ENCODE measurements at regions not wholly inside any gene's neighbourhood (a gene's known extent, or its start where the extent isn't known, plus 50 kb on each side); places are given as distances from the start of the nearest gene placed in this dataset.
A peak's percentile ranks its signal among the peaks of the same experiment; 100 is the strongest.

GRCh38 chr4:155548173-155548572 is 118.5 kb upstream of the GUCY1A1 start:
- Histone ChIP-seq H3K36me3 (ENCODE audit: insufficient read depth, low read length) (no peaks in the 10 kb centered on the region), H4K20me1 (ENCODE audit: insufficient read depth, low read length) (no peaks in the 10 kb centered on the region), H3K27ac (ENCODE audit: low read depth, low read length) (no peak overlapping the region), H3K4me2 (ENCODE audit: insufficient read depth, low read length) (no peak overlapping the region), H2AFZ (ENCODE audit: low read length) (peak overlapping the region; percentile 14), H3K4me3 (ENCODE audit: insufficient read depth, low read length) (no peak overlapping the region), H3K4me1 (ENCODE audit: insufficient read depth, low read length) (no peaks in the 10 kb centered on the region), H3K79me2 (ENCODE audit: insufficient read depth, low read length) (no peaks in the 10 kb centered on the region), H3K9me3 (ENCODE audit: low read depth, low read length) (no peaks in the 10 kb centered on the region), H3K27me3 (ENCODE audit: insufficient read depth, low read length) (no peaks in the 10 kb centered on the region)
- no peak for DNase-seq (ENCODE audit: insufficient read length, low spot score, missing footprints)
- no peak for TF ChIP-seq CTCF (IDR thresholded peaks at IDR 0.05; ENCODE audit: extremely low read depth, low read depth, low read length)

- Histone ChIP-seq H2AFZ (ENCODE audit: low read length) (no peak overlapping the region), H3K36me3 (ENCODE audit: insufficient read depth, low read length) (no peaks in the 10 kb centered on the region), H3K4me2 (ENCODE audit: insufficient read depth, low read length) (no peak overlapping the region), H3K4me1 (ENCODE audit: insufficient read depth, low read length) (no peaks in the 10 kb centered on the region), H3K79me2 (ENCODE audit: insufficient read depth, low read length) (no peaks in the 10 kb centered on the region), H3K27me3 (ENCODE audit: insufficient read depth, low read length) (no peaks in the 10 kb centered on the region), H3K4me3 (ENCODE audit: insufficient read depth, low read length) (no peak overlapping the region), H4K20me1 (ENCODE audit: insufficient read depth, low read length) (no peaks in the 10 kb centered on the region), H3K9me3 (ENCODE audit: low read depth, low read length) (no peaks in the 10 kb centered on the region), H3K27ac (ENCODE audit: low read depth, low read length) (no peak overlapping the region)
- TF ChIP-seq CTCF (IDR thresholded peaks at IDR 0.05; ENCODE audit: extremely low read depth, low read depth, low read length) = no peak
- no peak for DNase-seq (ENCODE audit: insufficient read length, low spot score, missing footprints)
Observed at GRCh38 chr4:155546451-155546850, 120.2 kb upstream of the GUCY1A1 start.

- no peak overlapping the region for H2AFZ ChIP-seq (ENCODE audit: low read length)
- no peaks in the 10 kb centered on the region for H3K27me3 ChIP-seq (ENCODE audit: insufficient read depth, low read length)
- H3K4me3 ChIP-seq (ENCODE audit: insufficient read depth, low read length) = no peak overlapping the region
- no peak overlapping the region for H3K4me2 ChIP-seq (ENCODE audit: insufficient read depth, low read length)
- no peak for TF ChIP-seq CTCF (IDR thresholded peaks at IDR 0.05; ENCODE audit: extremely low read depth, low read depth, low read length)
- no peak for DNase-seq (ENCODE audit: insufficient read length, low spot score, missing footprints)
- no peaks in the 10 kb centered on the region for H4K20me1 ChIP-seq (ENCODE audit: insufficient read depth, low read length)
- no peaks in the 10 kb centered on the region for H3K9me3 ChIP-seq (ENCODE audit: low read depth, low read length)
- H3K79me2 ChIP-seq (ENCODE audit: insufficient read depth, low read length) = no peaks in the 10 kb centered on the region
- H3K36me3 ChIP-seq (ENCODE audit: insufficient read depth, low read length) = no peaks in the 10 kb centered on the region
- H3K4me1 ChIP-seq (ENCODE audit: insufficient read depth, low read length) = no peaks in the 10 kb centered on the region
- H3K27ac ChIP-seq (ENCODE audit: low read depth, low read length) = no peak overlapping the region
Observed at GRCh38 chr4:155545456-155545855, 121.2 kb upstream of the GUCY1A1 start.

- Histone ChIP-seq H3K4me3 (ENCODE audit: insufficient read depth, low read length) (no peak overlapping the region), H3K36me3 (ENCODE audit: insufficient read depth, low read length) (no peaks in the 10 kb centered on the region)
- TF ChIP-seq CTCF (IDR thresholded peaks at IDR 0.05; ENCODE audit: extremely low read depth, low read depth, low read length) = no peak
Observed at GRCh38 chr4:155544547-155544946, 122.1 kb upstream of the GUCY1A1 start.

More at GRCh38 chr4:155544547-155544946, 122.1 kb upstream of the GUCY1A1 start:
- Histone ChIP-seq H3K79me2 (ENCODE audit: insufficient read depth, low read length) (no peaks in the 10 kb centered on the region), H3K27ac (ENCODE audit: low read depth, low read length) (no peak overlapping the region), H3K4me2 (ENCODE audit: insufficient read depth, low read length) (no peak overlapping the region), H3K27me3 (ENCODE audit: insufficient read depth, low read length) (no peaks in the 10 kb centered on the region), H2AFZ (ENCODE audit: low read length) (no peak overlapping the region), H4K20me1 (ENCODE audit: insufficient read depth, low read length) (no peaks in the 10 kb centered on the region), H3K9me3 (ENCODE audit: low read depth, low read length) (no peaks in the 10 kb centered on the region), H3K4me1 (ENCODE audit: insufficient read depth, low read length) (no peaks in the 10 kb centered on the region)
- no peak for DNase-seq (ENCODE audit: insufficient read length, low spot score, missing footprints)

Measured in osteoblast (primary cell).